HG02870 (cell line): ENCODE measurements at regions not wholly inside any gene's neighbourhood (a gene's known extent, or its start where the extent isn't known, plus 50 kb on each side); places are given as distances from the start of the nearest gene placed in this dataset.

Experiments
- ATAC-seq: cut with Tn5 transposase; IDR thresholded peaks from one replicate; pipeline ENCODE4 v1.9.1; 2021; ENCODE audit warnings: mild to moderate bottlenecking, moderate library complexity; ENCODE audit not compliant: unreplicated experiment

GRCh38 chr2:64704161-64704560 lies 50.4 kb upstream of the SERTAD2 start:
- no peak for ATAC-seq

- ATAC-seq, result no peak
Observed at GRCh38 chr2:64704996-64705395, 51.3 kb upstream of the SERTAD2 start.

- no peak for ATAC-seq
Observed at GRCh38 chr2:64707276-64707675, 53.6 kb upstream of the SERTAD2 start.

GRCh38 chr2:64708829-64709228 lies 55.1 kb upstream of the SERTAD2 start:
- ATAC-seq, result no peak

- ATAC-seq, result no peak
Observed at GRCh38 chr2:64711252-64711800, 57.6 kb upstream of the SERTAD2 start.

- no peak for ATAC-seq
Observed at GRCh38 chr2:64713686-64714085, 60.0 kb upstream of the SERTAD2 start.

- ATAC-seq, result no peak
Observed at GRCh38 chr2:64716569-64716968, 62.9 kb upstream of the SERTAD2 start.

- no peak for ATAC-seq
Observed at GRCh38 chr2:64718250-64718885, 64.7 kb upstream of the SERTAD2 start.

GRCh38 chr2:64720535-64721319 lies 67.0 kb upstream of the SERTAD2 start:
- ATAC-seq, result no peak

- ATAC-seq, result no peak
Observed at GRCh38 chr2:64721320-64721623, 67.6 kb upstream of the SERTAD2 start.

GRCh38 chr2:64722291-64723044 lies 68.8 kb upstream of the SERTAD2 start:
- ATAC-seq, result no peak

- ATAC-seq, result peak; percentile 69
Observed at GRCh38 chr2:64727013-64727767, 73.5 kb upstream of the SERTAD2 start.

GRCh38 chr2:64727843-64728463 lies 74.2 kb upstream of the SERTAD2 start:
- no peak for ATAC-seq

GRCh38 chr2:64730551-64731262 lies 77.0 kb upstream of the SERTAD2 start:
- ATAC-seq, result no peak

- ATAC-seq, result no peak
Observed at GRCh38 chr2:64731263-64731643, 77.5 kb upstream of the SERTAD2 start.

- no peak for ATAC-seq
Observed at GRCh38 chr2:64731746-64732145, 78.0 kb upstream of the SERTAD2 start.

- ATAC-seq, result no peak
Observed at GRCh38 chr2:64732146-64732545, 78.4 kb upstream of the SERTAD2 start.

GRCh38 chr2:64735504-64735903 lies 81.8 kb upstream of the SERTAD2 start:
- ATAC-seq, result no peak

GRCh38 chr2:64737547-64737946 lies 83.8 kb upstream of the SERTAD2 start:
- peak; percentile 62 for ATAC-seq

- peak; percentile 88 for ATAC-seq
Observed at GRCh38 chr2:64738026-64738425, 84.3 kb upstream of the SERTAD2 start.
